LNCAP (cell line): ENCODE measurements at regions not wholly inside any gene's neighbourhood (a gene's known extent, or its start where the extent isn't known, plus 50 kb on each side); places are given as distances from the start of the nearest gene placed in this dataset.

Source experiments
- TF ChIP-seq, protein P1 (sequence below): fragments of 450-650 bp; IDR thresholded peaks from 2 replicates; pipeline ENCODE4 v1.5.1; 2017; ENCODE audit warnings: mild to moderate bottlenecking

DNA sequence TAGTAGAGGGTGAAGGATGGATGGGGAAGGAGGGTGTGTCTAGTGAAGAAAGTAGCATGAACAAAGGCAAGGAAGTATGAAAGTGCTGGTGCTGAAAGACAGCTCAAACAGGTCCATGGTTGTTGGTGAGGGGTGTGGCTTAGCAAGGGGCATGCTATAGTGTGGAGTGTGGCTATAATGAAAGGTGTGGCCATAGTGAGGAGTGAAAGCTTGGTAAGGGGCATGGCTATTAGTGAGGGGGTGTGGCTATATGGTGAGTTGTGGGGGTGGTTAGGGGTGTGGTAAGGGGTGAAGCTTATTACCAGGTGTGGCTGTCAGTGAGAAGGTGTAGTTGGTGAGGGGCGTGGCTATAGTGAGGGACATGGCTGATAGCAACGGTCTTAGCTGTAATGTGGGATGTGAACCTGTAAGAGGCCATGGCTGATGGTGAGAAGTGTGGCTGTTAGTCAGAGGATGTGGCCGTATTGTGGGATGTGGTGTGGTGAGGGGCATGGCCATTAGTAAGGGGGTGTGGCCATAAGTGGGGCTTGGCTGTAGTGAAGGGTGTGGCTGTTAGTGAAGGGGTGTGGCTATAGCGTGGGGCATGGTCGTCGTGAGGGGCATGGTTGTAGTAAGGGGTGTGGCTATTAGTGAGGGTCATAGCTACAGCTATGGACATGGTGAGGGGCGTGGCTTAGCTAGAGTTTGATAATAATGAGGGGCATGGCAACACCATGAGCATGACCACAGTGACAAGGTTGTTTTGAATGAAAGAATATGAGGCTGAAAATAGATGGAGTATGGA, 549.6 kb downstream of the FBXO15 start:
- TF ChIP-seq, protein P1, sequence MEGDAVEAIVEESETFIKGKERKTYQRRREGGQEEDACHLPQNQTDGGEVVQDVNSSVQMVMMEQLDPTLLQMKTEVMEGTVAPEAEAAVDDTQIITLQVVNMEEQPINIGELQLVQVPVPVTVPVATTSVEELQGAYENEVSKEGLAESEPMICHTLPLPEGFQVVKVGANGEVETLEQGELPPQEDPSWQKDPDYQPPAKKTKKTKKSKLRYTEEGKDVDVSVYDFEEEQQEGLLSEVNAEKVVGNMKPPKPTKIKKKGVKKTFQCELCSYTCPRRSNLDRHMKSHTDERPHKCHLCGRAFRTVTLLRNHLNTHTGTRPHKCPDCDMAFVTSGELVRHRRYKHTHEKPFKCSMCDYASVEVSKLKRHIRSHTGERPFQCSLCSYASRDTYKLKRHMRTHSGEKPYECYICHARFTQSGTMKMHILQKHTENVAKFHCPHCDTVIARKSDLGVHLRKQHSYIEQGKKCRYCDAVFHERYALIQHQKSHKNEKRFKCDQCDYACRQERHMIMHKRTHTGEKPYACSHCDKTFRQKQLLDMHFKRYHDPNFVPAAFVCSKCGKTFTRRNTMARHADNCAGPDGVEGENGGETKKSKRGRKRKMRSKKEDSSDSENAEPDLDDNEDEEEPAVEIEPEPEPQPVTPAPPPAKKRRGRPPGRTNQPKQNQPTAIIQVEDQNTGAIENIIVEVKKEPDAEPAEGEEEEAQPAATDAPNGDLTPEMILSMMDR = no peak

DNA sequence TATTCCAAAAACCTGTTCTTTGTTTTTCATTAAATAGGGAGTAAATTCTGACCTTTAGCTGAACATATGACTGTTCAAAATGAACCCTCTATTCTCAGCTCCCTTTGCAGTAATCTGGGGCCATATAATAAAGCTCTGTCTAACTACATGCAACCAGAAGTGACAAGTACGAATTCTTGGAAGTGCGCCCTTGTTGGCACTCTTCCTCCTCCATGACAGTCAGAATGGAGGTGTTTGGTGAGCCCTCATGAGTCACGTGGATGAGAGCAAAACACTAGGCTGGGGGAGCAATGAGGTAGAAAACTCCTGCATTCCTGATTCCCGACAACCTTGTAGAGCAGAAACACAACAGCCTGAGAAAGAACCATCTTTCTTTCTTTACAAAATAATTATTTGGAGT, 552.9 kb downstream of the FBXO15 start:
- TF ChIP-seq, protein P1 = no peak

- TF ChIP-seq, protein P1 = no peak
These were observed 554.4 kb downstream of the FBXO15 start for GRCh38 chr18:73593207-73593606.

- TF ChIP-seq, protein P1 = no peak
These were observed 556.7 kb downstream of the FBXO15 start for GRCh38 chr18:73590950-73591349.

DNA sequence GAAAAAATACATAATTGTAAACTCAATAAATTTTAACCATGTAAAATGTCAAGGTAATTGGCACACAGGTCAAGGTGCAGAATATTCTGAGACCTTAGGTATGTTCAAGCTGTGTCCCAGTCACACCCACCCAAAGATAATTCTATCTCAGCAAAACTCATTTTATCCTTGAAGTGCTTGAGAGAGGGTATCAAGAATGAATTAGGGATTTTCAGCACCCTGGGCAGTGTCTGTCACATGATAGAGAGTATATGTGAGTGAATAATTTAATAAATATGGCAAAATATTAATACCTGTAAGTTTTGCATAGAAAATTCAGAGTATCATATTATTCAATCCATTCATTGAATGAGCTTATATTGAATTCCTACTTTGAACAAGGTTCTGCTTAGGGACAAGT, 567.9 kb downstream of the FBXO15 start:
- TF ChIP-seq, protein P1 = no peak

- TF ChIP-seq, protein P1 = no peak
These were observed 570.3 kb downstream of the FBXO15 start for GRCh38 chr18:73577365-73577764.

- TF ChIP-seq, protein P1 = no peak
These were observed 583.6 kb downstream of the FBXO15 start for GRCh38 chr18:73563901-73564472.
